22Rv1 (cell line): ENCODE measurements at regions not wholly inside any gene's neighbourhood (a gene's known extent, or its start where the extent isn't known, plus 50 kb on each side); places are given as distances from the start of the nearest gene placed in this dataset.

ENCODE experiments used
- CTCF ChIP-seq: fragments of 450-650 bp; IDR thresholded peaks from 2 replicates; pipeline ENCODE4 v1.5.1; 2017; ENCODE audit warnings: mild to moderate bottlenecking
- ZFX ChIP-seq: fragments of 450-650 bp; IDR thresholded peaks from 2 replicates; pipeline ENCODE4 v1.6.1; 2017; ENCODE audit warnings: antibody characterized with exemption, borderline replicate concordance

GRCh38 chr2:53220969-53221368 is 546.6 kb upstream of the CHAC2 start:
- TF ChIP-seq CTCF (no peak), ZFX (no peak)
